Breast epithelium (tissue), 4 donors: ENCODE measurements at regions not wholly inside any gene's neighbourhood (a gene's known extent, or its start where the extent isn't known, plus 50 kb on each side); places are given as distances from the start of the nearest gene placed in this dataset.

Experiments
- DNase-seq, 2 donors: peaks; one replicate each; pipeline ENCODE4 v3.0.0-alpha.2; 2019; ENCODE audit warnings: low spot score in 2 of 2
- H3K27ac ChIP-seq, 2 donors: fragments of 200-600 bp; sonication (generic) in 1 of 2; one replicate each; pipeline ENCODE4 v1.5.1; 2016 to 2019; ENCODE audit warnings: mild to moderate bottlenecking in 1 of 2
- H3K27me3 ChIP-seq, 2 donors: fragments of 200-600 bp; sonication (generic) in 1 of 2; one replicate each; pipeline versions ENCODE4 v1.5.1 to v1.6.0; 2017 to 2019; ENCODE audit warnings: control low read depth in 1 of 2, mild to moderate bottlenecking in 1 of 2
- H3K36me3 ChIP-seq: fragments of 200-600 bp; one replicate; pipeline ENCODE4 v1.5.1; 2019
- H3K4me1 ChIP-seq, 2 donors: fragments of 200-600 bp; sonication (generic); one replicate each; pipeline ENCODE4 v1.5.1; 2016 to 2019; ENCODE audit warnings: control low read depth in 1 of 2
- H3K4me3 ChIP-seq, 3 donors: fragments of 200-600 bp; sonication (generic); 1 replicate in 2 of 3; 2 replicates in 1 of 3; pipeline ENCODE4 v1.5.1; 2016 to 2019; ENCODE audit warnings: mild to moderate bottlenecking in 3 of 3, moderate library complexity in 2 of 3
- H3K9me3 ChIP-seq, 2 donors: fragments of 200-600 bp; sonication (generic) in 1 of 2; one replicate each; pipeline ENCODE4 v1.5.1; 2016 to 2019; ENCODE audit warnings: control low read depth in 1 of 2
- POLR2A ChIP-seq: fragments of 450-650 bp; IDR thresholded peaks from one replicate; pipeline ENCODE4 v1.6.1; 2016; ENCODE audit warnings: antibody characterized with exemption, mild to moderate bottlenecking, moderate library complexity
- POLR2AphosphoS5 ChIP-seq, 3 donors: sonication (generic); formaldehyde crosslinking; IDR thresholded peaks; one replicate each; pipeline ENCODE4 v1.6.1; 2017; ENCODE audit warnings: antibody characterized with exemption in 3 of 3
- intact Hi-C: fragments of 100-400 bp; cut with DNase I; formaldehyde crosslinking; loops from one replicate; pipeline ENCODE4 v1.15.1; 2023; ENCODE audit warnings: low total_unique reads
- TF ChIP-seq, protein P1 (sequence below), 3 donors: fragments of 450-650 bp; IDR thresholded peaks; one replicate each; pipeline ENCODE4 v1.5.1; 2016 to 2017; ENCODE audit warnings: antibody characterized with exemption in 3 of 3, mild to moderate bottlenecking in 3 of 3, moderate library complexity in 3 of 3

DNA sequence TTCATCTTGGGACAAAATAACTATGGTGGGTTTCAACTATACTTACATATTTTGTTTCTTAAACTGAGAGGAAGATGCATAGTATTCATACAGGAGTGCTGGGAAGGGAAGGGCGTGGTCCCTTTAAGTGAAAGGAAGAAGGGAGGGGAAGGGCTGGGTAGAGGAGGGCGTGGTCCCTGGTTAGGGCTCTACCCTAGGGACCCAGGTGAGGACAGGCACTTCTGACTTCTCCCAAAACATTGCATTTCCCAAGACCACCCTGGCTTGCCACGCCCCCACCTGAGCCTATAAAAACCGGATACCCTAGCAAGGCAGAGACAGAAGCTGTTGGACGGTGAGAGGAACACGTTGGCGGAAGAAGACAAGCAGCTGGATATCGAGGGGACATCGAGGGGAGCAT is 157.6 kb upstream of the PLXNA4 start:
- Histone ChIP-seq H3K9me3 (no peaks in the 10 kb centered on the region), H3K36me3 (no peaks in the 10 kb centered on the region), H3K4me1 (no peaks in the 10 kb centered on the region), H3K27ac (no peak overlapping the region), H3K27me3 (no peaks in the 10 kb centered on the region), H3K4me3 (no peak overlapping the region)
- no peak for TF ChIP-seq POLR2AphosphoS5 (IDR thresholded peaks at IDR 0.05)
- TF ChIP-seq, protein P1, sequence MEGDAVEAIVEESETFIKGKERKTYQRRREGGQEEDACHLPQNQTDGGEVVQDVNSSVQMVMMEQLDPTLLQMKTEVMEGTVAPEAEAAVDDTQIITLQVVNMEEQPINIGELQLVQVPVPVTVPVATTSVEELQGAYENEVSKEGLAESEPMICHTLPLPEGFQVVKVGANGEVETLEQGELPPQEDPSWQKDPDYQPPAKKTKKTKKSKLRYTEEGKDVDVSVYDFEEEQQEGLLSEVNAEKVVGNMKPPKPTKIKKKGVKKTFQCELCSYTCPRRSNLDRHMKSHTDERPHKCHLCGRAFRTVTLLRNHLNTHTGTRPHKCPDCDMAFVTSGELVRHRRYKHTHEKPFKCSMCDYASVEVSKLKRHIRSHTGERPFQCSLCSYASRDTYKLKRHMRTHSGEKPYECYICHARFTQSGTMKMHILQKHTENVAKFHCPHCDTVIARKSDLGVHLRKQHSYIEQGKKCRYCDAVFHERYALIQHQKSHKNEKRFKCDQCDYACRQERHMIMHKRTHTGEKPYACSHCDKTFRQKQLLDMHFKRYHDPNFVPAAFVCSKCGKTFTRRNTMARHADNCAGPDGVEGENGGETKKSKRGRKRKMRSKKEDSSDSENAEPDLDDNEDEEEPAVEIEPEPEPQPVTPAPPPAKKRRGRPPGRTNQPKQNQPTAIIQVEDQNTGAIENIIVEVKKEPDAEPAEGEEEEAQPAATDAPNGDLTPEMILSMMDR (IDR thresholded peaks at IDR 0.05): no peak
- TF ChIP-seq POLR2A: no peak
- intact Hi-C loops: no loop called here
- DNase-seq: no peak

DNA sequence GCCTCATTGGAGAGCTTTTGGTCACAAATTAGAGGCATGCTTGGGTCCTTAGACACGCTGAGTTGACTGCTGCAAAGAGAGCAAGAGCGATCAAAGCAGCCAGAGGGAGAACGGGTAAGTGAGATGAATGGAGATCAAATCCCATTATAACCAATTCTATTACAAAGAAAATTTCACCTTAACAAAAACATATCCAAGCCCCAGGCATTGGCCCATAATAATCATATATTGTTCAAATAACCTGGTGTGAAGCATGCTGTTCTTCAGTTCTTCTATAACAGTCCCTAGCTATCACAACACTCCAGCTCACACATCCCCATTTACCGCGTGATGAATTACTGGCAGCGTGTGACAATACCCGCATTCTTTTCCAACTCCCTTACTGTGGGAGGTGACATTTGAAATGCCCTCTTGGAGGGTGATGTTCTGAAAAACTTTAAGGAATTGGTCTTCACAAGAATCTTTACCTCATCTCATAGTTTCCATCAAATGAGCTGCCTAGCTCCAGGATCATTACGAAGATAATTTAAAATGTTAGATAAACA is 156.1 kb upstream of the PLXNA4 start:
- Histone ChIP-seq H3K4me3 (no peak overlapping the region), H3K36me3 (no peaks in the 10 kb centered on the region), H3K27ac (no peak overlapping the region), H3K9me3 (no peaks in the 10 kb centered on the region), H3K27me3 (no peaks in the 10 kb centered on the region), H3K4me1 (no peaks in the 10 kb centered on the region)
- TF ChIP-seq POLR2AphosphoS5 (IDR thresholded peaks at IDR 0.05) (no peak), POLR2A (no peak)
- TF ChIP-seq, protein P1 (IDR thresholded peaks at IDR 0.05): no peak
- DNase-seq: no peak
- intact Hi-C loops: no loop called here

DNA sequence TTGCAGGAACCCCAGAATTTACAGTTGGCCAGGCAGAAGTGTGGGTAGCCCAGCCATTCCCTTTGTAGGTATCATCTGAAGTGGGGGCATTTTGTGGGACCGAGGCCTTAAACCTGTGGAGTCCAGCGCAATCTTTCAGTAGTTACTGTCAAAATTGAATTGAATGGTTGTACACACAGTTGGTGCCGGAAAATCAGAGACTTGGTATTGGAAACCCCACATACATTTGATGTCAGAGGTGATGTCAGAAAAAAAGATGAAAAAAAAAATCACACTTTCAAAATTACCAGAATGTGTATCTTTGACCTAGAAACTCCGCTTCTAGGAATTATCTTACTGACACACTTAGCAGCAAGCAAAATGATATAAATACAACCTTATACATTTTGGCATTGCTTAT is 153.8 kb upstream of the PLXNA4 start:
- no peaks in the 10 kb centered on the region for H3K9me3 ChIP-seq
- no peaks in the 10 kb centered on the region for H3K27me3 ChIP-seq
- H3K4me1 ChIP-seq: no peaks in the 10 kb centered on the region
- DNase-seq: no peak
- intact Hi-C loops: no loop called here
- TF ChIP-seq, protein P1 (IDR thresholded peaks at IDR 0.05): no peak
- TF ChIP-seq POLR2AphosphoS5 (IDR thresholded peaks at IDR 0.05): no peak
- TF ChIP-seq POLR2A: no peak
- no peak overlapping the region for H3K27ac ChIP-seq
- H3K4me3 ChIP-seq: no peak overlapping the region
- H3K36me3 ChIP-seq: no peaks in the 10 kb centered on the region

DNA sequence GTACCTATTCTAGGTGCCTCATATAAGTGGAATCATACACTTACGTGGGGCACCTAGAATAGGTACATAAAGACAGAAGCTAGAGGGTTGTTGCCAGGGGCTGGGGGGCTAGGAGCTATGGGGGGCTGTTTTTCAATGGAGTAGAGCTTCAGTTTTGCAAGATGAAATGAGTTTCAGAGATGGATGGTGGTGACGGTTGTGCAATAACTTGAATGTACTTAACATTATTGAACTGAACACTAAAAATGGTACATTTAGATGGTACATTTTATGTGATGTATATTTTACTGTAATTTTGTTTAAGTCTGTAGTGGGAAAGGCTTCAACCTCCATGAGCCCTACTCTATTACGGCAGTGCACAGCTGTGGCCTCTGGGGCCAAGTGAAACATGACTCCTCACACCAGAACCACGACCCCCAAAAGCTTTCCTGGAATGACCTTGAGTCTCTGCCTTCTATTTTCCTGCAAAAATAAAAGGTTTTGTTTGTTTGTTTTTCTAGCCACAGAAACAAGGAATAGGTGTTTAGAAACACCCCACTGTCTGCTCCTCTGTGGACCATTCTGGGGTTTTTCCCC is 147.3 kb upstream of the PLXNA4 start:
- Histone ChIP-seq H3K4me3 (no peak overlapping the region), H3K27ac (no peak overlapping the region), H3K9me3 (peaks cover 0 to 6% of the 10 kb centered on the region in 2 donors), H3K36me3 (no peaks in the 10 kb centered on the region), H3K27me3 (no peaks in the 10 kb centered on the region), H3K4me1 (no peaks in the 10 kb centered on the region)
- no peak for DNase-seq
- intact Hi-C loops: no loop called here
- TF ChIP-seq POLR2A: no peak
- no peak for TF ChIP-seq POLR2AphosphoS5 (IDR thresholded peaks at IDR 0.05)
- TF ChIP-seq, protein P1 (IDR thresholded peaks at IDR 0.05): no peak

DNA sequence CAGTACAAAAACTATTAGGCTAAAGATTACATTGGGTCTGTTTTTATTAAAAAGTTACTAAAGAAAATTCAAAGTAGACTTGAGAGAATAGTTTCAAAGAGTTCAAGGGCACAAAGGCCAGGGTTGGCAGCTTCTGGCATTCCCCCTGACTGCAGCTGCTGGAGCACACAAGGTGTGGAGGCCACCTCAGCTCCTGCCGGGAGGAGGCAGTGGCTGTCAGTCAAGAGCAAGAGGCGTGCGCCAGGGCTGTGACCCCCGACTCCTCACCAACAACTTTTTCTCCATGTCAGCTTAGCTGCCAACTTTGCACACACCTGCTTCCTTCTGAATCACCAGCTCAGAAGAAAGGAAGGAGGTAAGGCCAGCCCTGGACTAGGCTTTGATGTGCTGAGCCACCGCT is 144.6 kb upstream of the PLXNA4 start:
- DNase-seq: no peak
- no peaks in the 10 kb centered on the region for H3K36me3 ChIP-seq
- no peak overlapping the region for H3K4me3 ChIP-seq
- intact Hi-C loops: no loop called here
- H3K27me3 ChIP-seq: no peaks in the 10 kb centered on the region
- peaks cover 0 to 10% of the 10 kb centered on the region in 2 donors for H3K9me3 ChIP-seq
- TF ChIP-seq POLR2AphosphoS5 (IDR thresholded peaks at IDR 0.05): no peak
- H3K27ac ChIP-seq: no peak overlapping the region
- H3K4me1 ChIP-seq: no peaks in the 10 kb centered on the region

DNA sequence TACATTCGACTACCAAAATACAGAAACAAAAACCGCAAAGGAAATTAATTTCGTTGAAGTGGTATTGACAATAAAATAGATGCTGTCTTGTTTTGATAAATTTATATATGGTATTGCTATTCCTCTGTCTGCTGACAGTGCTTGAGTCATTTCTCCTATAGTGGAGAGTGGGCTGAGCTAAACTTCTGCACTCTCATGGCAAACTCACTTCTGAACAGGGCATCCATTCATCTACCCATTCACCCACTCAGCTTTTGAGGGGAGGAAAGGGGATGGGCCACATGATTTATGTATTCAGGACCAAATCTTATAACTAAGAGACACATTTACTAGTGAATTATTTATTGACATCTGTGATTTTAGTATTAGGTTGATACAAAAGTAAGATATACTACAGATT is 137.6 kb upstream of the PLXNA4 start:
- Histone ChIP-seq H3K27me3 (no peaks in the 10 kb centered on the region), H3K4me3 (no peak overlapping the region), H3K36me3 (no peaks in the 10 kb centered on the region), H3K27ac (no peak overlapping the region), H3K9me3 (peaks cover 0 to 7% of the 10 kb centered on the region in 2 donors), H3K4me1 (no peaks in the 10 kb centered on the region)
- intact Hi-C loops: no loop called here
- TF ChIP-seq, protein P1 (IDR thresholded peaks at IDR 0.05): no peak
- TF ChIP-seq POLR2AphosphoS5 (IDR thresholded peaks at IDR 0.05) (no peak), POLR2A (no peak)
- DNase-seq: no peak
